GM18505 (cell line): ENCODE measurements at regions not wholly inside any gene's neighbourhood (a gene's known extent, or its start where the extent isn't known, plus 50 kb on each side); places are given as distances from the start of the nearest gene placed in this dataset.

ENCODE experiments used
- ATAC-seq: cut with Tn5 transposase; IDR thresholded peaks from one replicate; pipeline ENCODE4 v1.9.1; 2021; ENCODE audit not compliant: unreplicated experiment
- POLR2A ChIP-seq: IDR thresholded peaks from 4 replicates; pipeline ENCODE4 v1.6.1; 2011; ENCODE audit warnings: borderline replicate concordance; ENCODE audit not compliant: insufficient read depth, insufficient read length; ENCODE audit errors: extremely low read depth

DNA sequence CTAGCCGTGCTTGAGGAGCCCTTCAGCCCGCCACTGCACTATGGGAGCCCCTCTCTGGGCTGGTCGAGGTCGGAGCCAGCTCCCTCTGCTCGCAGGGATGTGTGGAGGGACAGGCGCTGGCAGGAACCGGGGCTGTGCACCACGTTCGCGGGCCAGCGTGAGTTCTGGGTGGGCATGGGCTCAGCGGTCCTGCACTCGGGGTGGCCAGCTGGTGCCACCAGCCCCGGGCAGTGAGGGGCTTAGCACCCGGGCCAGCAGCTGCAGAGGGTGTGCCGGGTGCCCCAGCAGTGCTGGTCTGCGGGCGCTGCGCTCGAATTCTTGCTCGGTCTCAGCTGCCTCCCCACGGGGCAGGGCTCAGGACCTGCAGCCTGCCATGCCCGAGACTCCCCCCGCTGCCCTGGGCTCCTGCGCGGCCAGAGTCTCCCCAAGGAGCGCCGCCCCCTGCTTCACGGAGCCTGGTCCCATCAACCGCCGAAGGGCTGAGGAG, 90.8 kb upstream of the NRG3 start:
- no peak for TF ChIP-seq POLR2A
- ATAC-seq: no peak

DNA sequence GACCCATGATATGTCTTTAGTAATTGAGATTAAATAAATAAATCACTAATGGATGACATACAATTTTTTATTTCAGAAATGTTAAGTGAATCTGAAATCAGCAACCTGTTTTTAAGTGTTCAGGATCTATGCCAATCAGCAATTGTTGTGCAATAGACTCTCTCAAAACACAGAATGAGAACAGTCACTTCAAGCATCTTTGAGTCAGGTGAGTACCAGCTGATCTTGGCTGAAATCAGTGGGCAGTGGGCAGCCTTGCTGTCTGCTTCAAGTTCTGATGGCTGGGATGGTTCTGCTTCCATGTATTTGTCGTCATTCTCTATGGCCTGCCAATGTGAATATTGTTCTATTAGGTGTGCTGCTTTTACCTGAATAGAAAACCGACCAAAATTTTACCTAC, 82.3 kb upstream of the NRG3 start:
- no peak for TF ChIP-seq POLR2A
- no peak for ATAC-seq

DNA sequence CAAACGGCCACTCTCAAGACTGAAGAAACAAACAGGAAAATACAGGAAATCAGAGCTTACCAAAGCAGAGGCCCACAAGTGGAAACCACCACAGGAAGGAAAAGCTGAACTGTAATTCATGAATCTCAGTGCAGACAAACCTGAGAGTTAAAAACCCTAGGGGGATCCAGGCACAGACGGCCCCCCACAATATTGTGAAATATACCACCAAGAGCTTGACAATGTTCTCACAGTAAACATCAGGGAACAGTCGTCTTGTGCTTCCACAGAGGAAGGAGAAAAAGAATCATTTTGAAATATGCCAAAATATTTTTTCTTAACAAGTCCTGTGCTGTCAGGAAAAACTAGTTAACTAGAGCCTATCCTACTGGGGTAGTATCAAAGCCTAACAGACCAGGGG, 68.2 kb upstream of the NRG3 start:
- no peak for TF ChIP-seq POLR2A
- no peak for ATAC-seq

DNA sequence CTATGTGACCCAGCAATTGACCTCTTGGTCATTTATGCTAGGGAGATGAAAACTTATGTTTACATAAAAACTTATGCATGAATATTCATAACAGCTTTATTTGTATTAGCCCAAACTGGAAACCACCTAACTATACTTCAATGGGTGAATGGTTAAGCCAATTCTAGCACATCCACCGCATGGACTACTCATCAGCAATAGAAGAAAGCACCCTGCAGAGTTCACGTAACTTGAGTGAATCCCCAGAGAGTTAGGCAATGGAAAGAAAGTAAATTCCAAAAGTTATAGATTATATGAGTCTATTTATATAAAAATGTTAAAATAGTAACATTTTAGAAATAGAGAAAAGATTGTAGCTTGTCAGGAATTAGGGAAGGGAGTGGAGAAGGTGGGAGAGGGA, 60.2 kb upstream of the NRG3 start:
- ATAC-seq: no peak
- no peak for TF ChIP-seq POLR2A

DNA sequence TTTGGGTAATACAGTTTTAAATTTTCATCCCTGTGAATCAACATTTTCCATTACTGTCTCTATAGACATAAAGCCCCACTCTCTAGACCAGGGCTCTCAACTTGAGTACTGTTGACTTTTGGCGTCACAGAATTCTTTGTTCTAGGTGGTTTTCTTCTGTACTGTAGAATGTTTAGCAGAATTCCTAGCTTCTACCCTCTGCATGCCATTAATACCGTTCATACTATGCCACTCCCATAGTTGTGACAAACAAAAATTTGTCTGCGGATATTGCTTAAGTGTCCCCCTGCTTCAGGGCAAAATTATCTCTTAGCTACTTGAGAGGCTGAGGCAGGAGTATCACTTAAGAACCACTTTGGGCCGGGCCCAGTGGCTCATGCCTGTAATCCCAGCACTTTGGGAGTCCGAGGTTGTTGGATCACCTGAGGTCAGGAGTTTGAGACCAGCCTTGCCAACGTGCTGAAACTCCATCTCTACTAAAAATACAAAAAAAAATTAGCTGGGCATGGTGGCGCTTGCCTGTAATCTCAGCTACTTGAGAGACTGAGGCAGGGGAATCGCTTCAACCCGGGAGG, 57.3 kb upstream of the NRG3 start:
- ATAC-seq: no peak
- TF ChIP-seq POLR2A: no peak

DNA sequence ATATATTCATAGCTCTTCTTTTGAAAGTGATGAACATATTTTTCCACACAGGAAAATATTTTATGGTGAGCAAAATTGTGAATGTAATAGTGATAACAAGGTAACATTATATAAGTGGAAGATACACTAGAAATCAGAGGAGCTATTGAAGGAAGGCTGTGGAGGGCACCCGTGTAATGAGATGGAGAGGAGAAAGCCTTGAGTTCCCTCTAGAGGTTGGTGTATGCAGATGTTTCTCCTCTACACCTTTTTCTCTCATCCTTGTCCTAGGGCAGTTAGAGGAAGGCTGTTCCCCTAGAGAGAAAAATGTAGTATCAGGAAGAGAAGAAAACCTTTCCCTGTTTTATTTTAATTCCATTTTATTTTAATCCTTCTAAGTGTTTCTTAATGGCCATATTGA, 54.6 kb upstream of the NRG3 start:
- no peak for TF ChIP-seq POLR2A
- ATAC-seq: no peak
